K562 (cell line): ENCODE measurements at regions not wholly inside any gene's neighbourhood (a gene's known extent, or its start where the extent isn't known, plus 50 kb on each side); places are given as distances from the start of the nearest gene placed in this dataset.

Source experiments
- ATAC-seq: fragments of 200-7000 bp; cut with Tn5 transposase; 3 replicates; pipeline ENCODE4 v1.9.1; 2020; ENCODE audit warnings: moderate library complexity
- BruUV-seq: library from RNA; stranded (reverse); fragments of 400-500 nt; replicated peaks from 2 replicates; lab custom pipeline; 2021; lab: Mats Ljungman, UMichigan
- CTCF ChIA-PET: fragments of 300-600 bp; formaldehyde crosslinking; extraction: SDS; loops from one replicate; lab custom pipeline; 2021; ENCODE audit warnings: low intra/inter-chr PET ratio; lab: Yijun Ruan, JAX
- POLR2A ChIA-PET: fragments of 300-600, 350-650 bp; sonication (Branson Sonifier 250); formaldehyde crosslinking; extraction: SDS; loops from one replicate; lab custom pipeline; 2021; ENCODE audit warnings: antibody characterized with exemption, inconsistent platforms; lab: Yijun Ruan, JAX
- DNase-seq, 4 experiments: peaks; one replicate each; pipeline versions ENCODE4 v3.0.0 to v3.0.0-alpha.2; 2011 to 2018; ENCODE audit warnings: low spot score in 3 of 4, mixed read lengths in 3 of 4; ENCODE audit errors: extremely low read depth in 1 of 4
- FAIRE-seq: peaks from 2 replicates; lab custom pipeline; 2011; peaks lifted over from hg19 to GRCh38; lab: Jason Lieb, UNC
- H2AFZ ChIP-seq: 2 replicates; pipeline ENCODE4 v1.6.0; 2011; ENCODE audit warnings: low read depth, low read length, control low read depth, inconsistent platforms
- H3K27ac ChIP-seq: fragments of 200-600 bp; 3 replicates; pipeline ENCODE4 v1.8.0; 2011; ENCODE audit warnings: low read depth, mild to moderate bottlenecking, control low read depth, inconsistent platforms, low read length, moderate library complexity, mixed read lengths; ENCODE audit errors: extremely low read depth
- H3K27me3 ChIP-seq, 2 experiments: fragments of 300-600 bp in 1 of 2; 2 replicates in 1 of 2; 3 replicates in 1 of 2; pipeline versions ENCODE4 v1.6.0 to v1.8.0; 2011; ENCODE audit warnings: inconsistent platforms in 2 of 2, low read length in 2 of 2, mild to moderate bottlenecking in 1 of 2, mixed read lengths in 1 of 2, moderate library complexity in 1 of 2; ENCODE audit not compliant: control insufficient read depth in 2 of 2, insufficient read depth in 2 of 2
- H3K36me3 ChIP-seq: fragments of 300-600 bp; 3 replicates; pipeline ENCODE4 v1.8.0; 2011; ENCODE audit warnings: mild to moderate bottlenecking, low read length, inconsistent platforms; ENCODE audit not compliant: control insufficient read depth, insufficient read depth
- H3K4me1 ChIP-seq, 2 experiments: fragments of 200-600 bp in 1 of 2; replicated peaks in 1 of 2; 2 replicates in 1 of 2; 3 replicates in 1 of 2; pipeline versions ENCODE4 v1.5.1 to v1.8.0; 2011; ENCODE audit warnings: inconsistent platforms in 2 of 2, low read length in 2 of 2, mild to moderate bottlenecking in 1 of 2, mixed read lengths in 1 of 2, moderate library complexity in 1 of 2; ENCODE audit not compliant: control insufficient read depth in 2 of 2, insufficient read depth in 2 of 2
- H3K4me2 ChIP-seq: 2 replicates; pipeline ENCODE4 v1.6.1; 2011; ENCODE audit warnings: low read length, control low read depth, inconsistent platforms, mixed read lengths; ENCODE audit not compliant: insufficient read depth
- H3K4me3 ChIP-seq: fragments of 200-600 bp; sonication (generic), shearing (Covaris generic); 2 replicates; pipeline ENCODE4 v1.5.1; 2016; ENCODE audit warnings: control low read depth, inconsistent platforms
- H3K79me2 ChIP-seq: fragments of 200-600 bp; 3 replicates; pipeline ENCODE4 v1.8.0; 2011; ENCODE audit warnings: low read length, inconsistent platforms; ENCODE audit not compliant: control insufficient read depth, insufficient read depth
- H3K9ac ChIP-seq, 2 experiments: 2 replicates each; pipeline versions ENCODE4 v1.6.0 to v1.6.1; 2011; ENCODE audit warnings: low read depth in 2 of 2, low read length in 2 of 2, control low read depth in 1 of 2, inconsistent platforms in 1 of 2, mild to moderate bottlenecking in 1 of 2, mixed read lengths in 1 of 2; ENCODE audit not compliant: insufficient read depth in 1 of 2
- H3K9me1 ChIP-seq: one replicate; pipeline ENCODE4 v1.6.0; 2011; ENCODE audit warnings: inconsistent platforms, mild to moderate bottlenecking, low read length, moderate library complexity; ENCODE audit not compliant: control insufficient read depth, insufficient read depth
- H3K9me3 ChIP-seq: replicated peaks from 2 replicates; pipeline ENCODE4 v1.5.1; 2011; ENCODE audit warnings: low read depth, low read length, inconsistent platforms; ENCODE audit not compliant: control insufficient read depth, insufficient read depth
- H4K20me1 ChIP-seq: replicated peaks from 2 replicates; pipeline ENCODE4 v1.6.1; 2011; ENCODE audit warnings: low read length, inconsistent platforms, mixed read lengths; ENCODE audit not compliant: control insufficient read depth, insufficient read depth
- TCFL5 ChIP-seq: fragments of 250-450 bp; sonication (Bioruptor Pico); conservative IDR thresholded peaks from 2 replicates; pipeline ENCODE4 v1.6.1; 2021; ENCODE audit warnings: mild to moderate bottlenecking, moderate library complexity, matching md5 sums
- ZFP36 ChIP-seq: fragments of 150-350 bp; IDR thresholded peaks from 2 replicates; pipeline ENCODE4 v1.6.1; 2018; ENCODE audit warnings: low read length, low read depth; ENCODE audit not compliant: partially characterized antibody
- WGBS: fragments of 100-300 bp; shearing (Covaris generic); methylation state at CpG from one replicate; pipeline ENCODE4 v1.1.6; 2016; ENCODE audit warnings: low coverage, mixed read lengths; ENCODE audit not compliant: insufficient coverage; ENCODE audit errors: missing lambda C conversion rate; 5-methylcytosine and 5-hydroxymethylcytosine counted together
- in situ Hi-C: fragments of 300-500 bp; cut with MboI; formaldehyde crosslinking; loops from 4 replicates; pipeline ENCODE4 v1.15.0; 2018; ENCODE audit warnings: inconsistent platforms, mixed read lengths
- intact Hi-C: fragments of 100-400 bp; cut with micrococcal nuclease; formaldehyde crosslinking; loops from 2 replicates; pipeline ENCODE4 v1.14.2; 2022
- TF ChIP-seq, protein P1 (sequence below): fragments of 450-650 bp; formaldehyde crosslinking; IDR thresholded peaks from 2 replicates; pipeline ENCODE4 v1.4.0; 2020; ENCODE audit warnings: mild to moderate bottlenecking, moderate library complexity

DNA sequence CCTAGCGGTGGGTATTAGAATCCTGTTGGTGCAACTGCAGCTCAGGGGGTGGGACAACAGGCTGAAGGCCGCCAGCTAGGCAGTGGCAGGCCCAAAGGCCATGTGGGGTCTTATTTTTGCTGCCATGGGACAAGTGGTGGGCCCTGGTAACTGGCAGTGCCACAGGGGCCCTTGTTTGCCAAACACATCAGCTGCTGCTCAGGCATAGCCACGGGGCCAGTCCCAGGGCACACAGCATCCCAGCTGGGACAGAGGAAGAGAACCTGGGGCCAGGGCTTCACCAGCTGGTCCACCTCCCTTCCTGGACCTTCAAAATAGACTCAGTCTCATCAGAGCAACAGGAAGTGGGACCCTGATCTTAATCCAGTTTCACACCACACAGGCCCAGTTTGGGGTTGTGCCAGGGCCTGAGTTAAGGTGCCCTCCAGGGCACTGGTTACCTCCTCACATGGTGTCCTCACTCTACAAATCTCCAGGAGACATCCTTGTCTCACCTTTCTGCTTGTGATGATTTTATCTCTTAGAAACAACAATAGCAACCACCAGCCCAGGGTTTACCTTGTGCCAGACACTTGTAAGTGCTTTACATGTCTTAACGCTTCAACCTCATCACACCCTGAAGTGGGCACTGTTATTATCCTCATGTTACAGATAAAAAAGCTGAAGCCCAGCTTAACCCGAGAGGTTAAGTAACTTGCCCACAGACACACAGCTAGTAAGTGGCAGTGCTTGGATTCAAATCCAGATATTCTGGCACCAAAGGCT, 98.5 kb downstream of the GYPC start:
- H3K4me1 ChIP-seq = no peaks in the 10 kb centered on the region; a peak in 1 of 5 replicates
- peak; percentile 14 for TF ChIP-seq ZFP36
- TF ChIP-seq, protein P1, sequence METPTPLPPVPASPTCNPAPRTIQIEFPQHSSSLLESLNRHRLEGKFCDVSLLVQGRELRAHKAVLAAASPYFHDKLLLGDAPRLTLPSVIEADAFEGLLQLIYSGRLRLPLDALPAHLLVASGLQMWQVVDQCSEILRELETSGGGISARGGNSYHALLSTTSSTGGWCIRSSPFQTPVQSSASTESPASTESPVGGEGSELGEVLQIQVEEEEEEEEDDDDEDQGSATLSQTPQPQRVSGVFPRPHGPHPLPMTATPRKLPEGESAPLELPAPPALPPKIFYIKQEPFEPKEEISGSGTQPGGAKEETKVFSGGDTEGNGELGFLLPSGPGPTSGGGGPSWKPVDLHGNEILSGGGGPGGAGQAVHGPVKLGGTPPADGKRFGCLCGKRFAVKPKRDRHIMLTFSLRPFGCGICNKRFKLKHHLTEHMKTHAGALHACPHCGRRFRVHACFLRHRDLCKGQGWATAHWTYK = no peak
- no peak for TF ChIP-seq TCFL5 (CRISPR knock-in tag)
- in situ Hi-C loops = no loop called here
- intact Hi-C loops = no loop called here
- no peak overlapping the region for H2AFZ ChIP-seq
- ChIA-PET CTCF (no interaction called here), POLR2A (interaction anchor here (0.9 kb wide), 1 partner anchor 80 kb away, joined by 3 read pairs; no protein-coding TSS in a partner anchor)
- H3K9me3 ChIP-seq = no peaks in the 10 kb centered on the region
- no TSS peak for BruUV-seq
- no peaks in the 10 kb centered on the region for H3K36me3 ChIP-seq
- H3K79me2 ChIP-seq = no peaks in the 10 kb centered on the region
- peaks cover 0 to 12% of the 10 kb centered on the region in 2 experiments; a peak in 2 of 5 replicates for H3K27me3 ChIP-seq
- ATAC-seq = no peak
- no peak for DNase-seq
- WGBS = 3% methylated on average over 5 of the region's 5 CpGs
- no peak for FAIRE-seq
- no peak overlapping the region for H3K4me2 ChIP-seq
- no peaks in the 10 kb centered on the region for H3K9me1 ChIP-seq
- H3K27ac ChIP-seq = no peak overlapping the region
- H4K20me1 ChIP-seq = no peaks in the 10 kb centered on the region; the same call in 1 of the 2 replicates
- no peak overlapping the region for H3K9ac ChIP-seq
- no peak overlapping the region for H3K4me3 ChIP-seq
